ENCODE measurements at regions not wholly inside any gene's neighbourhood (a gene's known extent, or its start where the extent isn't known, plus 50 kb on each side); places are given as distances from the start of the nearest gene placed in this dataset.

DNA sequence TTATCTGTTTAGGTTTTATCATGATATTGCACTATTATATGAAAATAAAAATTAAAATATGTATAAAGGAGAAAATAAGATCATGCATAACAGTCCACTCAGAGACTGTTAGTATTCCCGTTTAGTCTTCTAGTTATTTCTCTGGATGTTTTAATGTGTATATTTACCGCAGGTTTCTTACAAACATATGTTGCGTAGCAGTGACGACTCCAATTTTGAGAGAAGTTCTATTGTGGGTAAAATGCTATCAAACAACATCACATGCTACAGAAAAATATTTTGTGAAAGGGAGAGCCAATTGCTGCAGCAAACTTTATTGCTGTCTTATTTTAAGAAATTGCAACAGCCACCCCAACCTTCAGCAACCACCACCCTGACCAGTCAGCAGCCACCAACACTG lies 72.4 kb upstream of the NXT1 start:
- no peak for ATAC-seq
- POLR2A ChIA-PET: no interaction called here
- BruUV-seq (replicated peaks): no TSS peak

More for the DNA sequence above, 72.4 kb upstream of the NXT1 start:
- WGBS (ENCODE audit: insufficient coverage, low coverage, missing lambda C conversion rate): 13% methylated on average over 4 of the region's 4 CpGs
- Histone ChIP-seq H3K4me3 (no peak overlapping the region), H2AFZ (ENCODE audit: low read depth, low read length) (no peak overlapping the region), H3K4me2 (ENCODE audit: insufficient read depth, low read length) (no peak overlapping the region), H3K4me1 (replicated peaks in 1 of 2; ENCODE audit: control insufficient read depth in 2 of 2, insufficient read depth in 2 of 2, low read length in 2 of 2) (no peaks in the 10 kb centered on the region; a peak in 1 of 5 replicates), H4K20me1 (replicated peaks; ENCODE audit: control insufficient read depth, insufficient read depth, low read length) (no peaks in the 10 kb centered on the region), H3K9me3 (replicated peaks; ENCODE audit: control insufficient read depth, insufficient read depth, low read depth, low read length) (no peaks in the 10 kb centered on the region), H3K27me3 (ENCODE audit: control insufficient read depth in 2 of 2, insufficient read depth in 2 of 2, low read length in 2 of 2) (peaks cover 0 to 13% of the 10 kb centered on the region in 2 experiments; a peak in 2 of 5 replicates), H3K36me3 (ENCODE audit: control insufficient read depth, insufficient read depth, low read length) (no peaks in the 10 kb centered on the region), H3K9me1 (ENCODE audit: control insufficient read depth, insufficient read depth, low read length) (no peaks in the 10 kb centered on the region), H3K9ac (ENCODE audit: insufficient read depth in 1 of 2, low read depth in 2 of 2, low read length in 2 of 2) (no peak overlapping the region), H3K27ac (ENCODE audit: extremely low read depth, low read depth, low read length) (no peak overlapping the region), H3K79me2 (ENCODE audit: control insufficient read depth, insufficient read depth, low read length) (no peaks in the 10 kb centered on the region)
- DNase-seq (ENCODE audit: extremely low read depth in 1 of 4, low spot score in 3 of 4): no peak
- in situ Hi-C loops (cut with MboI): no loop called here
- TF ChIP-seq GTF2E2 (tag; IDR thresholded peaks at IDR 0.05) (no peak), ZBTB7A (IDR thresholded peaks at IDR 0.05; ENCODE audit: borderline replicate concordance, control insufficient read depth, low read depth, low read length) (no peak), CREM (IDR thresholded peaks at IDR 0.05; ENCODE audit: low read depth) (no peak), ZNF3 (CRISPR knock-in tag; IDR thresholded peaks at IDR 0.05) (no peak), ZBTB1 (CRISPR knock-in tag; IDR thresholded peaks at IDR 0.05; ENCODE audit: borderline replicate concordance, low read depth) (no peak), TRIM24 (IDR thresholded peaks at IDR 0.05) (no peak), TEAD4 (IDR thresholded peaks at IDR 0.05; ENCODE audit: low read length) (no peak), TEAD4 (CRISPR knock-in tag; IDR thresholded peaks at IDR 0.05; ENCODE audit: borderline replicate concordance) (no peak), HDAC8 (tag; IDR thresholded peaks at IDR 0.05) (no peak)
- TF ChIP-seq, protein P1, sequence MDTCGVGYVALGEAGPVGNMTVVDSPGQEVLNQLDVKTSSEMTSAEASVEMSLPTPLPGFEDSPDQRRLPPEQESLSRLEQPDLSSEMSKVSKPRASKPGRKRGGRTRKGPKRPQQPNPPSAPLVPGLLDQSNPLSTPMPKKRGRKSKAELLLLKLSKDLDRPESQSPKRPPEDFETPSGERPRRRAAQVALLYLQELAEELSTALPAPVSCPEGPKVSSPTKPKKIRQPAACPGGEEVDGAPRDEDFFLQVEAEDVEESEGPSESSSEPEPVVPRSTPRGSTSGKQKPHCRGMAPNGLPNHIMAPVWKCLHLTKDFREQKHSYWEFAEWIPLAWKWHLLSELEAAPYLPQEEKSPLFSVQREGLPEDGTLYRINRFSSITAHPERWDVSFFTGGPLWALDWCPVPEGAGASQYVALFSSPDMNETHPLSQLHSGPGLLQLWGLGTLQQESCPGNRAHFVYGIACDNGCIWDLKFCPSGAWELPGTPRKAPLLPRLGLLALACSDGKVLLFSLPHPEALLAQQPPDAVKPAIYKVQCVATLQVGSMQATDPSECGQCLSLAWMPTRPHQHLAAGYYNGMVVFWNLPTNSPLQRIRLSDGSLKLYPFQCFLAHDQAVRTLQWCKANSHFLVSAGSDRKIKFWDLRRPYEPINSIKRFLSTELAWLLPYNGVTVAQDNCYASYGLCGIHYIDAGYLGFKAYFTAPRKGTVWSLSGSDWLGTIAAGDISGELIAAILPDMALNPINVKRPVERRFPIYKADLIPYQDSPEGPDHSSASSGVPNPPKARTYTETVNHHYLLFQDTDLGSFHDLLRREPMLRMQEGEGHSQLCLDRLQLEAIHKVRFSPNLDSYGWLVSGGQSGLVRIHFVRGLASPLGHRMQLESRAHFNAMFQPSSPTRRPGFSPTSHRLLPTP (IDR thresholded peaks at IDR 0.05; ENCODE audit: borderline replicate concordance, extremely low read depth, insufficient read length): no peak
- TF ChIP-seq, protein P2, sequence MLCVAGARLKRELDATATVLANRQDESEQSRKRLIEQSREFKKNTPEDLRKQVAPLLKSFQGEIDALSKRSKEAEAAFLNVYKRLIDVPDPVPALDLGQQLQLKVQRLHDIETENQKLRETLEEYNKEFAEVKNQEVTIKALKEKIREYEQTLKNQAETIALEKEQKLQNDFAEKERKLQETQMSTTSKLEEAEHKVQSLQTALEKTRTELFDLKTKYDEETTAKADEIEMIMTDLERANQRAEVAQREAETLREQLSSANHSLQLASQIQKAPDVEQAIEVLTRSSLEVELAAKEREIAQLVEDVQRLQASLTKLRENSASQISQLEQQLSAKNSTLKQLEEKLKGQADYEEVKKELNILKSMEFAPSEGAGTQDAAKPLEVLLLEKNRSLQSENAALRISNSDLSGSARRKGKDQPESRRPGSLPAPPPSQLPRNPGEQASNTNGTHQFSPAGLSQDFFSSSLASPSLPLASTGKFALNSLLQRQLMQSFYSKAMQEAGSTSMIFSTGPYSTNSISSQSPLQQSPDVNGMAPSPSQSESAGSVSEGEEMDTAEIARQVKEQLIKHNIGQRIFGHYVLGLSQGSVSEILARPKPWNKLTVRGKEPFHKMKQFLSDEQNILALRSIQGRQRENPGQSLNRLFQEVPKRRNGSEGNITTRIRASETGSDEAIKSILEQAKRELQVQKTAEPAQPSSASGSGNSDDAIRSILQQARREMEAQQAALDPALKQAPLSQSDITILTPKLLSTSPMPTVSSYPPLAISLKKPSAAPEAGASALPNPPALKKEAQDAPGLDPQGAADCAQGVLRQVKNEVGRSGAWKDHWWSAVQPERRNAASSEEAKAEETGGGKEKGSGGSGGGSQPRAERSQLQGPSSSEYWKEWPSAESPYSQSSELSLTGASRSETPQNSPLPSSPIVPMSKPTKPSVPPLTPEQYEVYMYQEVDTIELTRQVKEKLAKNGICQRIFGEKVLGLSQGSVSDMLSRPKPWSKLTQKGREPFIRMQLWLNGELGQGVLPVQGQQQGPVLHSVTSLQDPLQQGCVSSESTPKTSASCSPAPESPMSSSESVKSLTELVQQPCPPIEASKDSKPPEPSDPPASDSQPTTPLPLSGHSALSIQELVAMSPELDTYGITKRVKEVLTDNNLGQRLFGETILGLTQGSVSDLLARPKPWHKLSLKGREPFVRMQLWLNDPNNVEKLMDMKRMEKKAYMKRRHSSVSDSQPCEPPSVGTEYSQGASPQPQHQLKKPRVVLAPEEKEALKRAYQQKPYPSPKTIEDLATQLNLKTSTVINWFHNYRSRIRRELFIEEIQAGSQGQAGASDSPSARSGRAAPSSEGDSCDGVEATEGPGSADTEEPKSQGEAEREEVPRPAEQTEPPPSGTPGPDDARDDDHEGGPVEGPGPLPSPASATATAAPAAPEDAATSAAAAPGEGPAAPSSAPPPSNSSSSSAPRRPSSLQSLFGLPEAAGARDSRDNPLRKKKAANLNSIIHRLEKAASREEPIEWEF (CRISPR knock-in tag; IDR thresholded peaks at IDR 0.05): no peak
- TF ChIP-seq, protein P3, sequence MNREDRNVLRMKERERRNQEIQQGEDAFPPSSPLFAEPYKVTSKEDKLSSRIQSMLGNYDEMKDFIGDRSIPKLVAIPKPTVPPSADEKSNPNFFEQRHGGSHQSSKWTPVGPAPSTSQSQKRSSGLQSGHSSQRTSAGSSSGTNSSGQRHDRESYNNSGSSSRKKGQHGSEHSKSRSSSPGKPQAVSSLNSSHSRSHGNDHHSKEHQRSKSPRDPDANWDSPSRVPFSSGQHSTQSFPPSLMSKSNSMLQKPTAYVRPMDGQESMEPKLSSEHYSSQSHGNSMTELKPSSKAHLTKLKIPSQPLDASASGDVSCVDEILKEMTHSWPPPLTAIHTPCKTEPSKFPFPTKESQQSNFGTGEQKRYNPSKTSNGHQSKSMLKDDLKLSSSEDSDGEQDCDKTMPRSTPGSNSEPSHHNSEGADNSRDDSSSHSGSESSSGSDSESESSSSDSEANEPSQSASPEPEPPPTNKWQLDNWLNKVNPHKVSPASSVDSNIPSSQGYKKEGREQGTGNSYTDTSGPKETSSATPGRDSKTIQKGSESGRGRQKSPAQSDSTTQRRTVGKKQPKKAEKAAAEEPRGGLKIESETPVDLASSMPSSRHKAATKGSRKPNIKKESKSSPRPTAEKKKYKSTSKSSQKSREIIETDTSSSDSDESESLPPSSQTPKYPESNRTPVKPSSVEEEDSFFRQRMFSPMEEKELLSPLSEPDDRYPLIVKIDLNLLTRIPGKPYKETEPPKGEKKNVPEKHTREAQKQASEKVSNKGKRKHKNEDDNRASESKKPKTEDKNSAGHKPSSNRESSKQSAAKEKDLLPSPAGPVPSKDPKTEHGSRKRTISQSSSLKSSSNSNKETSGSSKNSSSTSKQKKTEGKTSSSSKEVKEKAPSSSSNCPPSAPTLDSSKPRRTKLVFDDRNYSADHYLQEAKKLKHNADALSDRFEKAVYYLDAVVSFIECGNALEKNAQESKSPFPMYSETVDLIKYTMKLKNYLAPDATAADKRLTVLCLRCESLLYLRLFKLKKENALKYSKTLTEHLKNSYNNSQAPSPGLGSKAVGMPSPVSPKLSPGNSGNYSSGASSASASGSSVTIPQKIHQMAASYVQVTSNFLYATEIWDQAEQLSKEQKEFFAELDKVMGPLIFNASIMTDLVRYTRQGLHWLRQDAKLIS (CRISPR knock-in tag; IDR thresholded peaks at IDR 0.05): no peak
- no peak for FAIRE-seq
- CTCF ChIA-PET (ENCODE audit: low intra/inter-chr PET ratio): no interaction called here
- intact Hi-C loops (cut with micrococcal nuclease): no loop called here
